Esophagus muscularis mucosa (tissue), 4 donors: ENCODE measurements at regions not wholly inside any gene's neighbourhood (a gene's known extent, or its start where the extent isn't known, plus 50 kb on each side); places are given as distances from the start of the nearest gene placed in this dataset.

Source experiments
- EP300 ChIP-seq: sonication (generic); formaldehyde crosslinking; IDR thresholded peaks from one replicate; pipeline ENCODE4 v1.6.1; 2017; ENCODE audit warnings: antibody characterized with exemption
- POLR2A ChIP-seq: fragments of 450-650 bp; IDR thresholded peaks from one replicate; pipeline ENCODE4 v1.6.1; 2017; ENCODE audit warnings: antibody characterized with exemption, moderate library complexity, mild to moderate bottlenecking, low read depth
- TF ChIP-seq, protein P1 (sequence below), 3 experiments: fragments of 200-600 bp in 2 of 3; fragments of 450-650 bp in 1 of 3; sonication (generic) in 2 of 3; IDR thresholded peaks; one replicate each; pipeline ENCODE4 v1.5.1; 2017 to 2019; ENCODE audit warnings: antibody characterized with exemption in 3 of 3, mild to moderate bottlenecking in 2 of 3, moderate library complexity in 1 of 3

DNA sequence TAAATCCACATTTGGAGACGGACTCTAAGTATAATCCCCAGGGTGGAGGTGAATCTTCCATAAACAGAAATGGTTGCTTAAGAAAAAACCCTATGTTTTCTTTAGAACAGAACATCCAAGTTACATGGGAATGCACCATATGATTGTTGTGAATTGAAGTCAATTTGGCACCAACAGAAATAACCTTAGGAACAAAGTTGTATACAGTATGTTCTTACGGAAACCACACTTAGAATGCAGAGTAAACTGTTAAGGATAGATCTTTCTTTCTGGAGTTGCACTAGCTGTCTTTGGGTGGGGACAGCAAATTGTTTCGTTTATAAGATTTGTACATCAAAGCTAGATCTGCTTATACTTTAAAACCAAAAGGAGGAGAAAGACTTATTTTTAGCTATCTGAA, 316.4 kb downstream of the PTEN start:
- TF ChIP-seq, protein P1, sequence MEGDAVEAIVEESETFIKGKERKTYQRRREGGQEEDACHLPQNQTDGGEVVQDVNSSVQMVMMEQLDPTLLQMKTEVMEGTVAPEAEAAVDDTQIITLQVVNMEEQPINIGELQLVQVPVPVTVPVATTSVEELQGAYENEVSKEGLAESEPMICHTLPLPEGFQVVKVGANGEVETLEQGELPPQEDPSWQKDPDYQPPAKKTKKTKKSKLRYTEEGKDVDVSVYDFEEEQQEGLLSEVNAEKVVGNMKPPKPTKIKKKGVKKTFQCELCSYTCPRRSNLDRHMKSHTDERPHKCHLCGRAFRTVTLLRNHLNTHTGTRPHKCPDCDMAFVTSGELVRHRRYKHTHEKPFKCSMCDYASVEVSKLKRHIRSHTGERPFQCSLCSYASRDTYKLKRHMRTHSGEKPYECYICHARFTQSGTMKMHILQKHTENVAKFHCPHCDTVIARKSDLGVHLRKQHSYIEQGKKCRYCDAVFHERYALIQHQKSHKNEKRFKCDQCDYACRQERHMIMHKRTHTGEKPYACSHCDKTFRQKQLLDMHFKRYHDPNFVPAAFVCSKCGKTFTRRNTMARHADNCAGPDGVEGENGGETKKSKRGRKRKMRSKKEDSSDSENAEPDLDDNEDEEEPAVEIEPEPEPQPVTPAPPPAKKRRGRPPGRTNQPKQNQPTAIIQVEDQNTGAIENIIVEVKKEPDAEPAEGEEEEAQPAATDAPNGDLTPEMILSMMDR (IDR thresholded peaks at IDR 0.05) = no peak
- TF ChIP-seq POLR2A (no peak), EP300 (no peak)
